BLaER1 (cell line): ENCODE measurements at regions not wholly inside any gene's neighbourhood (a gene's known extent, or its start where the extent isn't known, plus 50 kb on each side); places are given as distances from the start of the nearest gene placed in this dataset.
"Not testable (repeated sequence)": the region's sequence is repeated elsewhere in the genome, so short reads cannot be mapped to it uniquely, and the experiment has no call there.

Source experiments
- H3K27ac ChIP-seq: shearing (Covaris generic); formaldehyde crosslinking; 2 replicates; pipeline ENCODE4 v1.8.1; 2022
- H3K27me3 ChIP-seq: shearing (Covaris generic); formaldehyde crosslinking; 2 replicates; pipeline ENCODE4 v1.8.1; 2022
- H3K36me3 ChIP-seq: shearing (Covaris generic); formaldehyde crosslinking; 2 replicates; pipeline ENCODE4 v1.8.1; 2022
- H3K4me1 ChIP-seq: shearing (Covaris generic); formaldehyde crosslinking; 2 replicates; pipeline ENCODE4 v1.8.1; 2022
- H3K4me2 ChIP-seq: shearing (Covaris generic); formaldehyde crosslinking; 2 replicates; pipeline ENCODE4 v1.8.1; 2022
- H3K4me3 ChIP-seq: shearing (Covaris generic); formaldehyde crosslinking; 2 replicates; pipeline ENCODE4 v1.8.1; 2022
- H3K9ac ChIP-seq: shearing (Covaris generic); formaldehyde crosslinking; 2 replicates; pipeline ENCODE4 v1.8.1; 2022
- H3K9me3 ChIP-seq: shearing (Covaris generic); formaldehyde crosslinking; 2 replicates; pipeline ENCODE4 v1.8.1; 2022
- H4K20me1 ChIP-seq: shearing (Covaris generic); formaldehyde crosslinking; 2 replicates; pipeline ENCODE4 v1.8.1; 2022
- Cebpa-rat ChIP-seq: shearing (Covaris generic); IDR thresholded peaks from 2 replicates; pipeline ENCODE4 v1.8.1; 2022

DNA sequence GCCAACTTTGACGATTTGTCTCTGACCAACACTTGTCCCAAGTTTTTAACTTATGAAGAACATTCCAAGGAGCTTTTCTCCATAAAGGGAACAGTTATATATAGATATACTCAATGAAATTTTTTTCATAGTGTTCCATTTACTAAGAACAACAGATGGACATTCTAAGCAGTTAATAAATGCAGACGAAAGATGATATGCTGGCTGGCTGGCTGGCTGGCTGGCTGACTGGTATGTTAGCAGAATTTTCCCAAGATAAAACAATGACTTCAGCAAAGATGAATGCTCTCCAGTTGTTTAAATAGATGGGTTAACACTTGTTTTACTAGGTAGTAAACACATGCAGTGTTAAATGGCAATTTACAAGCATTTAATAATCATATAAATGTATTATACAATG lies 62.2 kb downstream of the SPANXN3 start:
- TF ChIP-seq Cebpa-rat = no peak
- Histone ChIP-seq H3K4me2 (no peak overlapping the region), H3K4me3 (no peak overlapping the region), H3K36me3 (no peaks in the 10 kb centered on the region), H3K4me1 (no peaks in the 10 kb centered on the region), H3K9ac (no peak overlapping the region), H4K20me1 (peaks cover 5% of the 10 kb centered on the region; the same call in 1 of the 2 replicates), H3K27ac (no peak overlapping the region), H3K9me3 (peaks cover 5% of the 10 kb centered on the region; the same call in 1 of the 2 replicates), H3K27me3 (peaks cover 56% of the 10 kb centered on the region)

GRCh38 chrX:143437439-143437838 lies 79.8 kb downstream of the SPANXN3 start:
- Histone ChIP-seq H3K27me3 (peaks cover 36% of the 10 kb centered on the region; the same call in 1 of the 2 replicates), H3K4me2 (no peak overlapping the region), H3K4me1 (no peaks in the 10 kb centered on the region), H3K9ac (no peak overlapping the region), H3K9me3 (peaks cover 8% of the 10 kb centered on the region), H3K36me3 (no peaks in the 10 kb centered on the region), H3K4me3 (no peak overlapping the region), H3K27ac (no peak overlapping the region), H4K20me1 (no peaks in the 10 kb centered on the region)
- TF ChIP-seq Cebpa-rat = no peak

- H3K27ac ChIP-seq = no peak overlapping the region
- no peak overlapping the region for H3K4me2 ChIP-seq
- TF ChIP-seq Cebpa-rat = no peak
- no peaks in the 10 kb centered on the region for H4K20me1 ChIP-seq
- H3K4me3 ChIP-seq = no peak overlapping the region
- H3K27me3 ChIP-seq = peaks cover 26% of the 10 kb centered on the region; the same call in 1 of the 2 replicates
- no peaks in the 10 kb centered on the region for H3K4me1 ChIP-seq
- H3K9me3 ChIP-seq = no peaks in the 10 kb centered on the region
- H3K36me3 ChIP-seq = no peaks in the 10 kb centered on the region
- H3K9ac ChIP-seq = no peak overlapping the region
These were observed 81.4 kb downstream of the SPANXN3 start for GRCh38 chrX:143435916-143436315.

DNA sequence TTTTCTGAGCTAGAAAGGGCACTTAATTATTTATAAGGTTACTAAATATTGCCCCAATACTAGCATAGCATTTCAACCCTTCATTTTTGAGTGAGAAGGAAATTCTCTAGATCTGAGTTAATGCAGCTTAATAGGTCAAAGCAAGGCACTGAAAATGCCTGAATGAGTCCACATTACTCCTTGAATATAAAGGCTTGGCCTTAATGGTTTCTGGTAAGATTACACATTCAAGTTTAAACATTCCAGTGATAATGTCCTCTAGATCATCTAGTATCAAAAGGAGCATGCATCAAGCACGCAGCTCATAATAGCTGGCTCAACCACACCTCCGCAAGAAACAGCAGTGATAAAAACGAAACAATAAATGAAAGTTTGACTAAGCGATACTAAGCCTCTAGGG lies 87.5 kb downstream of the SPANXN3 start:
- Histone ChIP-seq H3K9me3 (no peaks in the 10 kb centered on the region), H3K27ac (no peak overlapping the region), H3K36me3 (no peaks in the 10 kb centered on the region), H3K27me3 (peaks cover 29% of the 10 kb centered on the region), H3K4me2 (no peak overlapping the region), H3K4me3 (no peak overlapping the region), H4K20me1 (no peaks in the 10 kb centered on the region), H3K9ac (no peak overlapping the region), H3K4me1 (no peaks in the 10 kb centered on the region)
- TF ChIP-seq Cebpa-rat = no peak

DNA sequence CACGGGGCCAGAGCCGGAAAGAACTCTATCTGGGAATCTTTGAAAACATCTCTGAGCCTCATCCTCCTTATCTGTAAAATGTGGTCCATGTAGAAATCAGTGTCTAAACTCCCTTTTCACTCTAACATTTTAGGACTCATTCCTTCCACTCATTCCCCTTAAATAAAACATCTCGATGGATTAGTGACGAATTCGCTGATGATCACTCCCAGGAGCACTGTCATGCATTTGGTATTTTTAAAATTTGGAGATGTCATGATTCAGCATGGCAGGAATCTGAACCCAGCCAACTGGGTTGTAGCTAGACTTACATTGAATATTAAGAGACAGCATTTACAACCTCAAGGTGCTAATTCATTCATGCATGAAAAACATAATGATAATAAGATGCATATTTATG lies 88.1 kb downstream of the SPANXN3 start:
- Histone ChIP-seq H3K9ac (no peak overlapping the region), H4K20me1 (no peaks in the 10 kb centered on the region), H3K27me3 (peaks cover 33% of the 10 kb centered on the region), H3K4me1 (no peaks in the 10 kb centered on the region), H3K4me2 (no peak overlapping the region), H3K36me3 (no peaks in the 10 kb centered on the region), H3K27ac (no peak overlapping the region), H3K9me3 (no peaks in the 10 kb centered on the region), H3K4me3 (no peak overlapping the region)
- no peak for TF ChIP-seq Cebpa-rat

GRCh38 chrX:143401160-143401559 lies 116.1 kb downstream of the SPANXN3 start:
- no peak for TF ChIP-seq Cebpa-rat
- Histone ChIP-seq H3K36me3 (no peaks in the 10 kb centered on the region), H3K9ac (no peak overlapping the region), H3K4me2 (no peak overlapping the region), H3K27me3 (peaks cover 67% of the 10 kb centered on the region), H4K20me1 (no peaks in the 10 kb centered on the region), H3K9me3 (no peaks in the 10 kb centered on the region), H3K4me3 (no peak overlapping the region), H3K27ac (no peak overlapping the region), H3K4me1 (no peaks in the 10 kb centered on the region)

DNA sequence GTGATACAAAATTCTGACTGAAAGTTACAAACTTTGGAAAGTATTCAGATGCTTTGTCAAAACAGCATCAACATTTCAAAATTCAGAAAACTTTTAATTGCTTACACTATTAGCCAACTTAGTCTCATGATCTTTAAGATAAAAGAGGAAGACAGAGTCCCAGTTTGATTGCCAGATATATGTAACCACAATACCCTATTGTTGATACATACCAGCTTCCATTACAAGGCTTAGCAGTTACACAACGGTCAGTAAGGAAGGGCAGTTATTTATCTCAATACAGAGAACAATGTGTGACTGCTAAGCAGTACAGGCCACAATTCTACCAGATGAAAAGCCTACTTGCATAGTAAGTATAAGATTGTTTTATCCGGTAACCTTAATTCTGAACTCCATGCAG lies 138.4 kb downstream of the SPANXN3 start:
- no peaks in the 10 kb centered on the region; the same call in 1 of the 2 replicates for H4K20me1 ChIP-seq
- H3K9ac ChIP-seq = no peak overlapping the region
- no peaks in the 10 kb centered on the region for H3K4me1 ChIP-seq
- TF ChIP-seq Cebpa-rat = no peak
- H3K27me3 ChIP-seq = peaks cover 57% of the 10 kb centered on the region
- no peaks in the 10 kb centered on the region for H3K36me3 ChIP-seq
- H3K9me3 ChIP-seq = peaks cover 19% of the 10 kb centered on the region
- no peak overlapping the region for H3K4me2 ChIP-seq
- H3K4me3 ChIP-seq = no peak overlapping the region
- H3K27ac ChIP-seq = no peak overlapping the region

GRCh38 chrX:143363419-143363818 lies 153.9 kb downstream of the SPANXN3 start:
- no peaks in the 10 kb centered on the region for H3K4me1 ChIP-seq
- TF ChIP-seq Cebpa-rat = no peak
- no peak overlapping the region for H3K4me2 ChIP-seq
- H3K27me3 ChIP-seq = peaks cover 71% of the 10 kb centered on the region
- no peak overlapping the region for H3K9ac ChIP-seq
- H3K9me3 ChIP-seq = peaks cover 8% of the 10 kb centered on the region
- H3K27ac ChIP-seq = no peak overlapping the region
- no peak overlapping the region for H3K4me3 ChIP-seq
- H3K36me3 ChIP-seq = no peaks in the 10 kb centered on the region
- H4K20me1 ChIP-seq = no peaks in the 10 kb centered on the region

DNA sequence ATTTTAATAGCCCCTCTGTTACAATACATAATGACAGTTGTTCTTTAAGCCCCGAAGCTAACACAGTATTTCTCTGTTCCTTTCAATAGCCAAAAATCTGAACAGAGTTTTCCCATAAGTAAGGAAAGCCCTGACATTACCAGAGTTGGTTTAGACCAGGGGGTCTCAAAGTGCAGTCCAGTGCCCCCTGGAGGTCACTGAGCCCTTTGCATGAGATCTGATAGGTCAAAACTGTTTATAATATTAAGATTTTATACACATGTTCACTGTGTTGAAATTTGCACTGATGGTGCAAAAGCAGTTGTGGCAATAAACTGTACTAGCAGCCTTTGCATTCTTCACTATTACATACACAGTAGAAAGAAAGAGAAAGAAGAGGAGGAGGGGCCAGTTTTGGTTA lies 177.1 kb downstream of the SPANXN3 start:
- H3K36me3 ChIP-seq = no peaks in the 10 kb centered on the region
- H3K4me3 ChIP-seq = no peak overlapping the region
- TF ChIP-seq Cebpa-rat = no peak
- H3K4me1 ChIP-seq = no peaks in the 10 kb centered on the region
- H3K27me3 ChIP-seq = peaks cover 62% of the 10 kb centered on the region
- H3K9me3 ChIP-seq = no peaks in the 10 kb centered on the region
- no peak overlapping the region for H3K9ac ChIP-seq
- H4K20me1 ChIP-seq = no peaks in the 10 kb centered on the region
- H3K4me2 ChIP-seq = no peak overlapping the region
- no peak overlapping the region for H3K27ac ChIP-seq

DNA sequence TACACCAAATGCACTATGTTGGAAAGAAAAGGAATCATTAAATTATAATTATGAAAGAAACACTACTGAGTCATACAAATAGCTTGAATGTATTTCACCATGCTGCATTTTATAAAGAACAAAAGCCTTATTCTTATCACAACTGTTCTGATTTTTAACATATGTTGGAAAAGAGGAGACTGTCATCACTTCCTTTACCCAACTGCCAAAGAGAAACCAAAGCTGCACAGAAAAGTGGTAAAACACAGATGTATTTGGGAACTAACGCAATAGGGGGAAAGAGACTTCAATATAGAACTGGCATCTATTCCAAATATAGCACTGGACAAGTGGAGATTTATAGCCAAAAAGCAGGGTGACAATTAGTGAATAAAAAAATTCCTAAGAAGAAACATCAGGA lies 181.0 kb downstream of the SPANXN3 start:
- H3K4me3 ChIP-seq = no peak overlapping the region
- H4K20me1 ChIP-seq = no peaks in the 10 kb centered on the region
- no peak overlapping the region for H3K4me2 ChIP-seq
- no peak for TF ChIP-seq Cebpa-rat
- H3K36me3 ChIP-seq = no peaks in the 10 kb centered on the region
- no peak overlapping the region for H3K27ac ChIP-seq
- H3K27me3 ChIP-seq = peaks cover 58% of the 10 kb centered on the region
- H3K9me3 ChIP-seq = no peaks in the 10 kb centered on the region
- H3K4me1 ChIP-seq = no peaks in the 10 kb centered on the region
- H3K9ac ChIP-seq = no peak overlapping the region

DNA sequence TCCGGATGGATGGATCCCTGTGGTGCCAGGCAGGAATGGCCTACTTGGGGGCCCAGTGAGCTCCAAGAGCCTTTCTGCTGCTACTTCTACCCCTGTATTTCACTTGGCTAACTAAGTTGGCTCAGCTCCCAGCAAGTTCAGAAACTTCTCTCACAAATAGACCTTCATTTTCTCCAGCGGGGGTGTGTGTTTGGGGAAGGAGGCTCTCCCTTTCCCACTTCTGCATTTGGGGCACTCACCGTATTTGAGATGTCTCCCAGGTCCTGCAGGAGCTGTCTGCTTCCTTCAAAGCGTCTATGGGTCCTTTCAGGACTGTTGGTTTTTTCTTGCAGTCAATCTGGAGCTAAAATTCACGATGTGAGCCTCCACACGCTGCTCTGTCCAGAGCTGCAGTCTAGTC lies 197.7 kb downstream of the SPANXN3 start:
- peaks cover 64% of the 10 kb centered on the region for H3K27me3 ChIP-seq
- H3K36me3 ChIP-seq = no peaks in the 10 kb centered on the region
- no peaks in the 10 kb centered on the region for H4K20me1 ChIP-seq
- H3K4me3 ChIP-seq = no peak overlapping the region
- no peak overlapping the region for H3K27ac ChIP-seq
- no peak for TF ChIP-seq Cebpa-rat
- no peak overlapping the region for H3K9ac ChIP-seq
- no peaks in the 10 kb centered on the region for H3K4me1 ChIP-seq
- no peaks in the 10 kb centered on the region for H3K9me3 ChIP-seq
- no peak overlapping the region for H3K4me2 ChIP-seq

GRCh38 chrX:143318857-143319256 lies 198.4 kb downstream of the SPANXN3 start:
- not testable (repeated sequence) for H3K9ac ChIP-seq, H3K4me3 ChIP-seq, H3K9me3 ChIP-seq, H4K20me1 ChIP-seq, H3K36me3 ChIP-seq, H3K4me1 ChIP-seq, H3K27ac ChIP-seq, H3K4me2 ChIP-seq
- peaks cover 61% of the 10 kb centered on the region for H3K27me3 ChIP-seq
